ENCODE measurements at regions not wholly inside any gene's neighbourhood (a gene's known extent, or its start where the extent isn't known, plus 50 kb on each side); places are given as distances from the start of the nearest gene placed in this dataset.

DNA sequence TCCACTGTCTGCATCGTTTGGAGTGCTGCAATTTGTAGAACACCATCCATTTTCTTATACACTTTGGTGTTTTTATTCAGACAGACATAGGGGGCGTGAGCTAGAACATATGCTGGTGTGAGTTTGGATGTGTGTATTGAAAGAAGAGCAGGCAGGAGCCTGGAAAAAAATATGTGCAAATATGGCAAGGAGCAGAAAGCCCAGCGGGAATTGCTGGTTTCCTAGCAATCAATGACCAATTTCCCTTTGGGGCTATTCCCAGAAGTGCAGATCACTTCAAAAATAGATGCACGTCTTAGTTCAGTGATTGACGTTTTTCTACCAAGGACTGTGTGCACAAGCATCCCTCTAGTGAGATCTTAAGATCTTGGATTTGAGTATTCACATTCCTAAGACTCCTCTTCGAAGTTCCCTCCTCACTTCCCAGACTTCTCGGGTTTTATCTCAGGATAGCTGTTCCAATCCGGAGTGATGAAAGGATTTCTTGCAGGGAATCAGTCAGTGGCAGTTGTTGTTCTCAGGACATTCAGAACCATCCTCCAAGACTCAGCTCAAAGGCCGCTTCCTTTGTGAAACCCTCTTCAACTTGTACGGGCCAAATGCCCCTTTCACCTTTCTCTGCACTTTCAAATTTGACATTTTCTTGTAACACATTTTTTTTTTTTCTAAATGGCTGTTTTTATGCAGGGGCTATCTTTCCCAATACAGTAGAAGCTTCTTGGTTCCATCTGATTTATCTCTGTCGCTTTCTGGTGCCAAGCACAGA is 268.7 kb upstream of the ASIC2 start:
- Histone ChIP-seq H3K9me3 (no peaks in the 10 kb centered on the region), H3K4me1 (ENCODE audit: insufficient read depth) (no peaks in the 10 kb centered on the region), H3K4me3 (no peak overlapping the region), H3K27ac (no peak overlapping the region), H3K27me3 (no peaks in the 10 kb centered on the region), H3K36me3 (no peaks in the 10 kb centered on the region)
- intact Hi-C loops (cut with DNase I), result no loop called here
- 47 to 66% (median 54%) methylated on average over 11 of the region's 11 CpGs for WGBS, 3 donors
- DNase-seq, result no peak
- TF ChIP-seq POLR2A (IDR thresholded peaks at IDR 0.05), result no peak
- TF ChIP-seq, protein P1, sequence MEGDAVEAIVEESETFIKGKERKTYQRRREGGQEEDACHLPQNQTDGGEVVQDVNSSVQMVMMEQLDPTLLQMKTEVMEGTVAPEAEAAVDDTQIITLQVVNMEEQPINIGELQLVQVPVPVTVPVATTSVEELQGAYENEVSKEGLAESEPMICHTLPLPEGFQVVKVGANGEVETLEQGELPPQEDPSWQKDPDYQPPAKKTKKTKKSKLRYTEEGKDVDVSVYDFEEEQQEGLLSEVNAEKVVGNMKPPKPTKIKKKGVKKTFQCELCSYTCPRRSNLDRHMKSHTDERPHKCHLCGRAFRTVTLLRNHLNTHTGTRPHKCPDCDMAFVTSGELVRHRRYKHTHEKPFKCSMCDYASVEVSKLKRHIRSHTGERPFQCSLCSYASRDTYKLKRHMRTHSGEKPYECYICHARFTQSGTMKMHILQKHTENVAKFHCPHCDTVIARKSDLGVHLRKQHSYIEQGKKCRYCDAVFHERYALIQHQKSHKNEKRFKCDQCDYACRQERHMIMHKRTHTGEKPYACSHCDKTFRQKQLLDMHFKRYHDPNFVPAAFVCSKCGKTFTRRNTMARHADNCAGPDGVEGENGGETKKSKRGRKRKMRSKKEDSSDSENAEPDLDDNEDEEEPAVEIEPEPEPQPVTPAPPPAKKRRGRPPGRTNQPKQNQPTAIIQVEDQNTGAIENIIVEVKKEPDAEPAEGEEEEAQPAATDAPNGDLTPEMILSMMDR (IDR thresholded peaks at IDR 0.05), result no peak
- no peak for TF ChIP-seq EP300 (IDR thresholded peaks at IDR 0.05)

DNA sequence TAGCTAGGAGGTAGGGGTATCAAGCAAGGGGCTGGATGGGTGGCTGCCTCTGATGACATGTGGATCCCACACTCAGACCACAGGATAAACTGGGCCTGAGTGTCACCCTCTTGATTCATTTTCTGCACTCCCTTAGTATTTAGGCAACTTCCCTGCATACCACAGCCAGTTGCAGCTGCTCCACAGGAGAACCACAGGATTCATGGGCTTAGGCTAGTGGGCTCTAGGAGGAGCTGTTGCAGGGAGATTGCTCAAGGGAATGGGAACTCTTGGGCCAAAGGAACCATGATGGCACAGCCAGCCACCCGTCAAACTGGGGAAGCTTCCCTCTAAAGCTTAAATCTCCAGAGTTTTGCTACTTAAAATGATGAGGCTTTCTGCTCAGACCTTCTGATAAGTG is 269.7 kb upstream of the ASIC2 start:
- no peak overlapping the region for H3K4me3 ChIP-seq
- intact Hi-C loops (cut with DNase I), result no loop called here
- no peaks in the 10 kb centered on the region for H3K36me3 ChIP-seq
- no peaks in the 10 kb centered on the region for H3K9me3 ChIP-seq
- DNase-seq, result no peak
- 54 to 73% (median 68%) methylated on average over 1 of the region's 1 CpG for WGBS, 3 donors
- no peak overlapping the region for H3K27ac ChIP-seq
- TF ChIP-seq, protein P1 (IDR thresholded peaks at IDR 0.05), result no peak
- no peak for TF ChIP-seq POLR2A (IDR thresholded peaks at IDR 0.05)
- TF ChIP-seq EP300 (IDR thresholded peaks at IDR 0.05), result no peak
- H3K4me1 ChIP-seq (ENCODE audit: insufficient read depth), result no peaks in the 10 kb centered on the region
- H3K27me3 ChIP-seq, result no peaks in the 10 kb centered on the region

DNA sequence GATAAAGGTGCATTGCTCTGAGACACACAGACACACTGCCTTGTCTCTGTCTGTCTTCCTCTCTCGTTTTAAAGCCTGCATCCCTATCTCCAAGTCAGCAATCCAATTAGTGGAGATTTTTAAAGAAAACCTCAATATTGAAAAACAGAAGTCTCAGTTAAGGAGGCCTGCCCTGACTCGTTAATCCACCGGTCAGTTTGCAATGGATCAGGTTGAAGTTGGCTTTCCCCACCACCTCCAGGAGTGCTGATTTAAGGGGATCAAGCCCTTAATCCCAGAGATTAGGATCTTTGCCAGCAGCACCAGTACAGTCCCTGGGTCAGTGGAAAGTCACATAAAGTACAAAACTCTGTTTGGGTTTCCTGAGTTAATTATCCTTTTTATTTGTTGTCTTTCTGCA is 271.1 kb upstream of the ASIC2 start:
- intact Hi-C loops (cut with DNase I), result no loop called here
- Histone ChIP-seq H3K27ac (no peak overlapping the region), H3K36me3 (no peaks in the 10 kb centered on the region), H3K27me3 (no peaks in the 10 kb centered on the region), H3K4me3 (no peak overlapping the region), H3K9me3 (no peaks in the 10 kb centered on the region), H3K4me1 (ENCODE audit: insufficient read depth) (no peaks in the 10 kb centered on the region)
- TF ChIP-seq EP300 (IDR thresholded peaks at IDR 0.05) (no peak), POLR2A (IDR thresholded peaks at IDR 0.05) (no peak)
- TF ChIP-seq, protein P1 (IDR thresholded peaks at IDR 0.05), result no peak
- no peak for DNase-seq
- 28 to 51% (median 47%) methylated on average over 3 of the region's 3 CpGs for WGBS, 3 donors

DNA sequence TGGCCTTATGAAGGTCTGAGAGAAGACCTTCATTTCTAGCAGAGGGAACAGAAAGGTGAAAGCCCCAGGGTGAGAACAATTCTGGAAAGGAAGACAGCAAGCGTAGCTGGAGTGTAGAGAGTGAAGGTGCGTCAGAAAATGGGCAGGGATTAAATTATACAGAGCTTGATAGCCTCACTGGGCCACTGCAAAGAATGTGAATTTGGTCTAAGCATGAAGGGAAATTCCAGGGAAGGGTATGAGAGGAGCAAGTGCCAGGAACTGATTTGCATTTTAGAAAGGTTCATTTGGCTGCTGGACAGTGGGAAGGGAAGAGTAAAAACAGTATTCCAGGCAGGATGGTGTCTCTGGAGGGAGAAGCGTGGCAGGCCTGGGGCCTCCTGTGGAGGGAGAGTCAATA is 274.1 kb upstream of the ASIC2 start:
- 71 to 80% (median 76%) methylated on average over 3 of the region's 3 CpGs for WGBS, 3 donors
- DNase-seq, result no peak
- Histone ChIP-seq H3K27me3 (no peaks in the 10 kb centered on the region), H3K9me3 (no peaks in the 10 kb centered on the region), H3K4me1 (ENCODE audit: insufficient read depth) (no peaks in the 10 kb centered on the region), H3K27ac (no peak overlapping the region), H3K36me3 (no peaks in the 10 kb centered on the region), H3K4me3 (no peak overlapping the region)
- intact Hi-C loops (cut with DNase I), result no loop called here
- no peak for TF ChIP-seq POLR2A (IDR thresholded peaks at IDR 0.05)
- TF ChIP-seq, protein P1 (IDR thresholded peaks at IDR 0.05), result no peak
- no peak for TF ChIP-seq EP300 (IDR thresholded peaks at IDR 0.05)
